ENCODE measurements at regions not wholly inside any gene's neighbourhood (a gene's known extent, or its start where the extent isn't known, plus 50 kb on each side); places are given as distances from the start of the nearest gene placed in this dataset.

DNA sequence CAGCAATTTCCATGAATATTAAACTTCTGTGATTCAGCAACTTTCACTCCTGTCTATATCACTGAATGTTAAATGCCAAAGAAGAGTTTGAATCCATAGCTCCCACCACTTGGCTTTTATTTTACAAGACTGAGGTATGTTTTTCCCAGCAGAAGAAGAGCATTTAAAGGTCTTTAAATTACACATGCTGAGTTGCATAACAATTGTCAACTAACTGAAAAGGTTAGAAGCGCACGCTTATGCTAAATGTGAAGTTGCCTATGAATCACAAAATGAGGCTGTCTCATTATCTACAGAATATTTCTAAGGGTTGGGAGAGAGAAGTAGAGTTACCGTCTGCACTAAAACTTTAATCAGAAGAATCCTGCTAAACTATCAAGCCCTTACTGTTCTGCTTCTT lies 1086.3 kb downstream of the FAM181B start:
- in situ Hi-C loops (cut with HindIII; ENCODE audit: extremely low pct_ligation_motif_present, low pct_unique_long_range_greater_than_20kb) = loop anchor here (25.0 kb wide), 1 partner anchor 1040 kb away; no protein-coding TSS in a partner anchor
- intact Hi-C loops (cut with micrococcal nuclease; ENCODE audit: unreplicated experiment) = no loop called here
- H3K79me2 ChIP-seq (ENCODE audit: insufficient read depth, low read length) = no peaks in the 10 kb centered on the region
- H3K4me1 ChIP-seq (ENCODE audit: insufficient read depth, low read length) = no peaks in the 10 kb centered on the region
- H4K20me1 ChIP-seq (ENCODE audit: insufficient read depth, low read length) = no peaks in the 10 kb centered on the region
- H3K9ac ChIP-seq (ENCODE audit: insufficient read depth, low read depth, low read length) = no peak overlapping the region
- TF ChIP-seq ZNF550 (CRISPR knock-in tag; IDR thresholded peaks at IDR 0.05; ENCODE audit: borderline replicate concordance) = no peak
- no peak for TF ChIP-seq ZNF746 (CRISPR knock-in tag; IDR thresholded peaks at IDR 0.05)
- no peak for TF ChIP-seq KAT7 (CRISPR knock-in tag; IDR thresholded peaks at IDR 0.05; ENCODE audit: borderline replicate concordance)
- TF ChIP-seq, protein P1, sequence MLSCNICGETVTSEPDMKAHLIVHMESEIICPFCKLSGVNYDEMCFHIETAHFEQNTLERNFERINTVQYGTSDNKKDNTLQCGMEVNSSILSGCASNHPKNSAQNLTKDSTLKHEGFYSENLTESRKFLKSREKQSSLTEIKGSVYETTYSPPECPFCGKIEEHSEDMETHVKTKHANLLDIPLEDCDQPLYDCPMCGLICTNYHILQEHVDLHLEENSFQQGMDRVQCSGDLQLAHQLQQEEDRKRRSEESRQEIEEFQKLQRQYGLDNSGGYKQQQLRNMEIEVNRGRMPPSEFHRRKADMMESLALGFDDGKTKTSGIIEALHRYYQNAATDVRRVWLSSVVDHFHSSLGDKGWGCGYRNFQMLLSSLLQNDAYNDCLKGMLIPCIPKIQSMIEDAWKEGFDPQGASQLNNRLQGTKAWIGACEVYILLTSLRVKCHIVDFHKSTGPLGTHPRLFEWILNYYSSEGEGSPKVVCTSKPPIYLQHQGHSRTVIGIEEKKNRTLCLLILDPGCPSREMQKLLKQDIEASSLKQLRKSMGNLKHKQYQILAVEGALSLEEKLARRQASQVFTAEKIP (CRISPR knock-in tag; IDR thresholded peaks at IDR 0.05; ENCODE audit: borderline replicate concordance) = no peak
- TF ChIP-seq RFX5 (IDR thresholded peaks at IDR 0.05; ENCODE audit: low read depth, low read length) = no peak
- TF ChIP-seq, protein P2, sequence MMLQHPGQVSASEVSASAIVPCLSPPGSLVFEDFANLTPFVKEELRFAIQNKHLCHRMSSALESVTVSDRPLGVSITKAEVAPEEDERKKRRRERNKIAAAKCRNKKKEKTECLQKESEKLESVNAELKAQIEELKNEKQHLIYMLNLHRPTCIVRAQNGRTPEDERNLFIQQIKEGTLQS (CRISPR knock-in tag; IDR thresholded peaks at IDR 0.05) = no peak
- TF ChIP-seq ATRX (CRISPR knock-in tag; IDR thresholded peaks at IDR 0.05; ENCODE audit: borderline replicate concordance) = no peak
- TF ChIP-seq ZNF343 (CRISPR knock-in tag; IDR thresholded peaks at IDR 0.05) = no peak
- TF ChIP-seq, protein P3, sequence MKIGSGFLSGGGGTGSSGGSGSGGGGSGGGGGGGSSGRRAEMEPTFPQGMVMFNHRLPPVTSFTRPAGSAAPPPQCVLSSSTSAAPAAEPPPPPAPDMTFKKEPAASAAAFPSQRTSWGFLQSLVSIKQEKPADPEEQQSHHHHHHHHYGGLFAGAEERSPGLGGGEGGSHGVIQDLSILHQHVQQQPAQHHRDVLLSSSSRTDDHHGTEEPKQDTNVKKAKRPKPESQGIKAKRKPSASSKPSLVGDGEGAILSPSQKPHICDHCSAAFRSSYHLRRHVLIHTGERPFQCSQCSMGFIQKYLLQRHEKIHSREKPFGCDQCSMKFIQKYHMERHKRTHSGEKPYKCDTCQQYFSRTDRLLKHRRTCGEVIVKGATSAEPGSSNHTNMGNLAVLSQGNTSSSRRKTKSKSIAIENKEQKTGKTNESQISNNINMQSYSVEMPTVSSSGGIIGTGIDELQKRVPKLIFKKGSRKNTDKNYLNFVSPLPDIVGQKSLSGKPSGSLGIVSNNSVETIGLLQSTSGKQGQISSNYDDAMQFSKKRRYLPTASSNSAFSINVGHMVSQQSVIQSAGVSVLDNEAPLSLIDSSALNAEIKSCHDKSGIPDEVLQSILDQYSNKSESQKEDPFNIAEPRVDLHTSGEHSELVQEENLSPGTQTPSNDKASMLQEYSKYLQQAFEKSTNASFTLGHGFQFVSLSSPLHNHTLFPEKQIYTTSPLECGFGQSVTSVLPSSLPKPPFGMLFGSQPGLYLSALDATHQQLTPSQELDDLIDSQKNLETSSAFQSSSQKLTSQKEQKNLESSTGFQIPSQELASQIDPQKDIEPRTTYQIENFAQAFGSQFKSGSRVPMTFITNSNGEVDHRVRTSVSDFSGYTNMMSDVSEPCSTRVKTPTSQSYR (CRISPR knock-in tag; IDR thresholded peaks at IDR 0.05; ENCODE audit: borderline replicate concordance) = no peak
- TF ChIP-seq ZNF430 (CRISPR knock-in tag; IDR thresholded peaks at IDR 0.05) = no peak
- TF ChIP-seq, protein P4, sequence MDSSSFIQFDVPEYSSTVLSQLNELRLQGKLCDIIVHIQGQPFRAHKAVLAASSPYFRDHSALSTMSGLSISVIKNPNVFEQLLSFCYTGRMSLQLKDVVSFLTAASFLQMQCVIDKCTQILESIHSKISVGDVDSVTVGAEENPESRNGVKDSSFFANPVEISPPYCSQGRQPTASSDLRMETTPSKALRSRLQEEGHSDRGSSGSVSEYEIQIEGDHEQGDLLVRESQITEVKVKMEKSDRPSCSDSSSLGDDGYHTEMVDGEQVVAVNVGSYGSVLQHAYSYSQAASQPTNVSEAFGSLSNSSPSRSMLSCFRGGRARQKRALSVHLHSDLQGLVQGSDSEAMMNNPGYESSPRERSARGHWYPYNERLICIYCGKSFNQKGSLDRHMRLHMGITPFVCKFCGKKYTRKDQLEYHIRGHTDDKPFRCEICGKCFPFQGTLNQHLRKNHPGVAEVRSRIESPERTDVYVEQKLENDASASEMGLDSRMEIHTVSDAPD (CRISPR knock-in tag; IDR thresholded peaks at IDR 0.05) = no peak
- no peak for TF ChIP-seq SNRNP70 (IDR thresholded peaks at IDR 0.05; ENCODE audit: low read depth, low read length)
- TF ChIP-seq CHCHD3 (CRISPR knock-in tag; IDR thresholded peaks at IDR 0.05) = no peak
- no peak for TF ChIP-seq ADNP (CRISPR knock-in tag; IDR thresholded peaks at IDR 0.05)
- TF ChIP-seq ZNF329 (CRISPR knock-in tag; IDR thresholded peaks at IDR 0.05; ENCODE audit: low read depth) = no peak
- TF ChIP-seq RBM39 (IDR thresholded peaks at IDR 0.05; ENCODE audit: low read depth, low read length, poor library complexity, severe bottlenecking) = no peak
- no peak for TF ChIP-seq ELF1 (CRISPR knock-in tag; IDR thresholded peaks at IDR 0.05)
- no peak for TF ChIP-seq KLF15 (CRISPR knock-in tag; IDR thresholded peaks at IDR 0.05; ENCODE audit: borderline replicate concordance)
- TF ChIP-seq HOXA3 (CRISPR knock-in tag; IDR thresholded peaks at IDR 0.05) = no peak
- TF ChIP-seq ZKSCAN8 (CRISPR knock-in tag; IDR thresholded peaks at IDR 0.05; ENCODE audit: borderline replicate concordance) = no peak
- no peaks in the 10 kb centered on the region for H3K27me3 ChIP-seq (ENCODE audit: control insufficient read depth in 1 of 2, insufficient read depth in 2 of 2, low read length in 2 of 2)
- DNase-seq (ENCODE audit: low spot score) (no peak), ATAC-seq (no peak), FAIRE-seq (no peak)
- ChIA-PET CTCF (ENCODE audit: low intra/inter-chr PET ratio, low total read pairs) (no interaction called here), POLR2A (no interaction called here)
- H3K9me3 ChIP-seq (ENCODE audit: low read length) = no peaks in the 10 kb centered on the region
- no TSS peak for BruUV-seq (replicated peaks)
- H3K4me3 ChIP-seq (replicated peaks in 1 of 3; ENCODE audit: insufficient read depth in 1 of 3, low read depth in 2 of 3, low read length in 3 of 3) = no peak overlapping the region
- H3K36me3 ChIP-seq (replicated peaks in 1 of 2; ENCODE audit: control insufficient read depth in 1 of 2, insufficient read depth in 2 of 2, low read length in 2 of 2) = no peaks in the 10 kb centered on the region
- H3K4me2 ChIP-seq (ENCODE audit: low read depth, low read length) = no peak overlapping the region
- H3K27ac ChIP-seq (ENCODE audit: extremely low read length, insufficient read depth, low read length) = no peak overlapping the region
- H2AFZ ChIP-seq (ENCODE audit: low read length) = no peak overlapping the region
- 18% methylated on average over 3 of the region's 3 CpGs for WGBS (ENCODE audit: low lambda C conversion rate)
